Activated T-cell treated with anti-CD3 and anti-CD28 coated beads, Interleukin-2, amount 50 U/mL, for 72 hours (primary cell): ENCODE measurements at regions not wholly inside any gene's neighbourhood (a gene's known extent, or its start where the extent isn't known, plus 50 kb on each side); places are given as distances from the start of the nearest gene placed in this dataset.
"Not testable (repeated sequence)": the region's sequence is repeated elsewhere in the genome, so short reads cannot be mapped to it uniquely, and the experiment has no call there.

Source experiments
- ATAC-seq, 2 donors: fragments of 150-1000 bp; cut with Tn5 transposase; replicated peaks in 1 of 2; 2 replicates each; pipeline ENCODE4 v1.10.0; 2021; ENCODE audit warnings: moderate library complexity in 2 of 2, mild to moderate bottlenecking in 1 of 2
- DNase-seq, 2 donors: peaks; one replicate each; pipeline ENCODE4 v3.0.0; 2021 to 2022; ENCODE audit warnings: mixed read lengths in 1 of 2
- H3K27ac Mint-ChIP-seq: one replicate; pipeline ENCODE4 v1.8.0; 2022; ENCODE audit warnings: mild to moderate bottlenecking, moderate library complexity, mixed read lengths
- H3K27me3 Mint-ChIP-seq: one replicate; pipeline ENCODE4 v1.8.0; 2022; ENCODE audit warnings: low read depth, mixed read lengths
- H3K36me3 Mint-ChIP-seq, 2 donors: one replicate each; pipeline ENCODE4 v1.8.0; 2022; ENCODE audit warnings: mixed read lengths in 2 of 2, mild to moderate bottlenecking in 1 of 2; ENCODE audit not compliant: insufficient read depth in 2 of 2
- H3K4me1 Mint-ChIP-seq: one replicate; pipeline ENCODE4 v1.8.0; 2022; ENCODE audit warnings: low read depth, mixed read lengths
- H3K4me3 Mint-ChIP-seq, 2 donors: one replicate each; pipeline ENCODE4 v1.8.0; 2022; ENCODE audit warnings: mild to moderate bottlenecking in 2 of 2, mixed read lengths in 2 of 2, moderate library complexity in 2 of 2
- H3K9me3 Mint-ChIP-seq, 2 donors: one replicate each; pipeline ENCODE4 v1.8.0; 2022; ENCODE audit warnings: mixed read lengths in 2 of 2

DNA sequence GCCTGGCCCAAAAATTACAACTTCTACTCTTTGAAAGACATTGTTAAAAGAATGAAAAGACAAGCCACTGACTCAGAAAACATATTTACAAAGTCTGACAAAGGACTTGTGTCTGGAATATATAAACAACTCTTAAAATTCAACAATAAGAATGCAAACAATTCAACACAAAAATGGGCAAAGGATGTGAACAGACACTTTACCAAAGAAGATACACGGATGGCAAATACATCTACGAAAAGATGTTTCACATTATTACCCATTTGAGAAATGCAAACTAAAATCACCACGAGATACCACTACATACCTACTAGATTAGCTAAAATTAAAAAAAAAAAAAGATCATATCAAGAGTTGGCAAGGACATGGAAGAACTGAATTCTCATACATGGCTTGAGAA lies 80.8 kb upstream of the METRNL start:
- Mint-ChIP-seq H3K4me3 (no peak overlapping the region), H3K9me3 (peaks cover 2 to 3% of the 10 kb centered on the region in 2 donors), H3K4me1 (no peaks in the 10 kb centered on the region), H3K36me3 (peaks cover 4 to 12% of the 10 kb centered on the region in 2 donors), H3K27me3 (no peaks in the 10 kb centered on the region), H3K27ac (no peak overlapping the region)
- DNase-seq: no peak
- no peak for ATAC-seq

GRCh38 chr17:83000738-83001137 lies 78.7 kb upstream of the METRNL start:
- H3K36me3 Mint-ChIP-seq: peaks cover 4 to 9% of the 10 kb centered on the region in 2 donors
- no peak overlapping the region for H3K27ac Mint-ChIP-seq
- peaks cover 2 to 3% of the 10 kb centered on the region in 2 donors for H3K9me3 Mint-ChIP-seq
- no peak for ATAC-seq
- H3K27me3 Mint-ChIP-seq: no peaks in the 10 kb centered on the region
- DNase-seq: no peak
- H3K4me1 Mint-ChIP-seq: no peaks in the 10 kb centered on the region
- no peak overlapping the region for H3K4me3 Mint-ChIP-seq

DNA sequence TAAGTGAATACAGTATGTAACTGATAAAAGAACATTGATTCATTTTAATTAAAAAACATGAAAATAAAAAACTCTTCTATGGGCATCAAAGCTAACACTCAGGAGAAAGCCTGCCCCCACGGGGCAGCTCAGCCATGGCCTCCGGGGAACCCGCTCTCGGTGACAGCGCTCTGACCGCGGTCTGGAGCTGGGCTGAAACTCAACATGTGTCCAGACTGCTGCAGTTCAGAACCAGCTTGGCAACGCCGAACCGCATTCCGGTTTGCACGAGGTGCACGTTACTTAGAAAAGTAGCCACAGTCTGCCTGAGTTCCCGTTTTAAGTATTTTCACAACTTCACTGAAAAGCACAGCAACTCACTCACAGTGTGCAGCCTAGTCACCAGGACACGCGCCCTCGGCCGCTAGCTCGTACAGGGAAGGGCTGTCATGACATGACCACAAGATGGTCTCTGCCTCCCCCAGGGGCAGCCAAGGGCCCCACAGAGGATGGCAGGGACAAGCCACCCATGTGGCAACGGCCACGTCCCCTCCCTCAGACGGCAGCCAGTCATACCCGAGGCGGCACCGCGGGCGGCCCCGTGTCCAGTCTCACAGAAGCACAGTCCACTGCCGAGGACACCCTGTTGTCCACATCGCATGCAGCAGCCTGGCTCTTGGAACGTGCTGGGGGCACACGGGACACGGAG lies 77.1 kb upstream of the METRNL start:
- no peak overlapping the region for H3K27ac Mint-ChIP-seq
- H3K27me3 Mint-ChIP-seq: no peaks in the 10 kb centered on the region
- H3K4me3 Mint-ChIP-seq: no peak overlapping the region
- no peaks in the 10 kb centered on the region for H3K4me1 Mint-ChIP-seq
- H3K36me3 Mint-ChIP-seq: peaks cover 4 to 7% of the 10 kb centered on the region in 2 donors
- DNase-seq: no peak
- peaks cover 2 to 3% of the 10 kb centered on the region in 2 donors for H3K9me3 Mint-ChIP-seq
- ATAC-seq: no peak

- Mint-ChIP-seq H3K4me1 (no peaks in the 10 kb centered on the region), H3K36me3 (peaks cover 2% of the 10 kb centered on the region in 2 donors), H3K27ac (no peak overlapping the region), H3K27me3 (no peaks in the 10 kb centered on the region), H3K9me3 (no peaks in the 10 kb centered on the region), H3K4me3 (no peak overlapping the region)
- no peak for DNase-seq
- ATAC-seq: no peak
These were observed 74.5 kb upstream of the METRNL start for GRCh38 chr17:83004791-83005380.

GRCh38 chr17:83005639-83006038 lies 73.8 kb upstream of the METRNL start:
- H3K4me3 Mint-ChIP-seq: no peak overlapping the region
- H3K9me3 Mint-ChIP-seq: no peaks in the 10 kb centered on the region
- no peaks in the 10 kb centered on the region for H3K4me1 Mint-ChIP-seq
- H3K36me3 Mint-ChIP-seq: peaks cover 2% of the 10 kb centered on the region in 2 donors
- H3K27ac Mint-ChIP-seq: no peak overlapping the region
- ATAC-seq: no peak
- no peaks in the 10 kb centered on the region for H3K27me3 Mint-ChIP-seq
- no peak for DNase-seq

DNA sequence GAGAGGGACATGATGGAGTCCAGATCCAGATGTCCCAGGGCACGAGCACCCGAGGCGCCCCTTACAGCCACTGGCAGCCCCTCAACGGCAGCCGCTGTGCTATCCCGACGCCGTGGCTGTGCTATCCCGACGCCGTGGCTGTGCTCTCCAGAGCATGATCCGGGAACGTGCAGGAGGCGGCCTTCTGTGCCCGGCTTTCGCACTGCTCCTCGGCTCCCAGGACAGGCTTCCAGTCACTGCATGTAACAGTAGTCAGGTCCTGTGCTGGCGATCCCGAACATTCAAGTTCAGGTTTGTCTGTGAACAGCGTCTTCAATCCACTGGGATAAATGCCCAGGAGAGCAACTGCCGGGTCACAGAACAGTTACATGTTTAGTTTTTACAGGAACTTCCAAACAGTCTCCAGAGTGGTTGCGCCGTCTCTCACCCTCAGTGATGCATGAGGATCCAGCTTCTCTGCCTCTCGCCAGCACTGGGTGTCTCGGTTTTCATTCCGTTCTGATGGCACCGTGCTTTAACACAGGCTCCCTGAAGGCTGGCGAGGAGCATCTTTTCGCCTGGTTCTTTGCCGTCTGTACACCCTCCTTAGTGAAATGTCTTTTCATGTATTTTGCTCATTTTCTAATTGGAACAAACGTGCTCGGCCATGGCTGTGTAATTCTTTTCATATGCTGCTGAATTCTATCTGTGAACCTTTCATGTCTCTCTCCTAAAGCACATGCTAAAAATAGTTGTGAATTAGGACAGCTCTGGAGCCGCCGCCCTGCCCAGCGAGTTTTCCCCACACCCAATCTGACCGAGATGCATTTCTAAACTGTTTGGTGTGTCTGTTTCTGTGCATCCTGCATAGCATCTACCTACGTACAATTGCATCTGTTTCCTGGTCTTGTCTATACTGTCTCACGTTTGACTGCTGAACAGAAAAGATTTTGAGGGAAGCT lies 72.6 kb upstream of the METRNL start:
- Mint-ChIP-seq H3K27me3 (no peaks in the 10 kb centered on the region), H3K4me1 (no peaks in the 10 kb centered on the region), H3K9me3 (no peaks in the 10 kb centered on the region), H3K4me3 (no peak overlapping the region), H3K36me3 (no peaks in the 10 kb centered on the region), H3K27ac (no peak overlapping the region)
- no peak for DNase-seq
- no peak for ATAC-seq

- ATAC-seq: no peak
- H3K27ac Mint-ChIP-seq: no peak overlapping the region
- no peaks in the 10 kb centered on the region for H3K27me3 Mint-ChIP-seq
- no peaks in the 10 kb centered on the region for H3K9me3 Mint-ChIP-seq
- H3K4me3 Mint-ChIP-seq: no peak overlapping the region
- no peaks in the 10 kb centered on the region for H3K36me3 Mint-ChIP-seq
- DNase-seq: no peak
- H3K4me1 Mint-ChIP-seq: no peaks in the 10 kb centered on the region
These were observed 71.8 kb upstream of the METRNL start for GRCh38 chr17:83007504-83008185.

DNA sequence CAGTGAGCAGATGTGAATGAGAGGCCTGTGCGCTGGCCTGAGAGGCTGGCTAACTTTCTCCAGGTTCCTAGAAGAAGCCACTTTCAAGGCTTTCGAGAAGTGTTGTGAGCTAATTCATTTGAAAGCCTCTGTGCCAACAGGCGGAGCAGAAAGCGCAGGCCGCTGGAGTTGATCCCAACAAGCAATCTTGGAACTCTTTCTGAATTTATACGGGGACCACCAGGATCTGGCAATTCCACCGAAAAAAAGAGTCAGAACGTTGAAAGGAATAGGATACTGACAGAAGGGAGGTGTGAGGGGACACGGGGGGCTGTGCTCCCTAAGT lies 71.3 kb upstream of the METRNL start:
- H3K4me3 Mint-ChIP-seq: no peak overlapping the region
- H3K27me3 Mint-ChIP-seq: no peaks in the 10 kb centered on the region
- H3K27ac Mint-ChIP-seq: no peak overlapping the region
- ATAC-seq (no peak), DNase-seq (no peak)
- H3K4me1 Mint-ChIP-seq: no peaks in the 10 kb centered on the region
- H3K9me3 Mint-ChIP-seq: no peaks in the 10 kb centered on the region
- H3K36me3 Mint-ChIP-seq: no peaks in the 10 kb centered on the region

DNA sequence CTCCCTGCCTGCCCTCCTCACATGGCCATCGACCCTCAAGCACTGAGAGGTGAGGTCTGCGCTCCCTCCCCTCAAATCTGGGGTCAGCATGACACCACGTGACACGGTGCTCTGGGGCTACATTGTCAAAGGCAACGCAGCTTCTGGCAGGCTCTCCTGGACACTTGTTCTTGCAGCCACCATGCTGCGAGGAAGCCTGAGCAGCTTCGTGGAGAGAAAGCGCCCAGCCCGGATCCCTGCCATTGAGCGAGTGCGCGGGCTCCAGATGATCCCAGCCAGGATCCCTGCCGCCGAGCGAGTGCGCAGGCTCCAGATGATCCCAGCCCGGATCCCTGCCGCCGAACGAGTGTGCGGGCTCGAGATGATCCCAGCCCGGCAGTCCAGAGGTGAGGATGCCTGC lies 70.9 kb upstream of the METRNL start:
- H3K27ac Mint-ChIP-seq: no peak overlapping the region
- no peaks in the 10 kb centered on the region for H3K9me3 Mint-ChIP-seq
- H3K27me3 Mint-ChIP-seq: no peaks in the 10 kb centered on the region
- DNase-seq (no peak), ATAC-seq (no peak)
- no peaks in the 10 kb centered on the region for H3K36me3 Mint-ChIP-seq
- no peak overlapping the region for H3K4me3 Mint-ChIP-seq
- no peaks in the 10 kb centered on the region for H3K4me1 Mint-ChIP-seq

DNA sequence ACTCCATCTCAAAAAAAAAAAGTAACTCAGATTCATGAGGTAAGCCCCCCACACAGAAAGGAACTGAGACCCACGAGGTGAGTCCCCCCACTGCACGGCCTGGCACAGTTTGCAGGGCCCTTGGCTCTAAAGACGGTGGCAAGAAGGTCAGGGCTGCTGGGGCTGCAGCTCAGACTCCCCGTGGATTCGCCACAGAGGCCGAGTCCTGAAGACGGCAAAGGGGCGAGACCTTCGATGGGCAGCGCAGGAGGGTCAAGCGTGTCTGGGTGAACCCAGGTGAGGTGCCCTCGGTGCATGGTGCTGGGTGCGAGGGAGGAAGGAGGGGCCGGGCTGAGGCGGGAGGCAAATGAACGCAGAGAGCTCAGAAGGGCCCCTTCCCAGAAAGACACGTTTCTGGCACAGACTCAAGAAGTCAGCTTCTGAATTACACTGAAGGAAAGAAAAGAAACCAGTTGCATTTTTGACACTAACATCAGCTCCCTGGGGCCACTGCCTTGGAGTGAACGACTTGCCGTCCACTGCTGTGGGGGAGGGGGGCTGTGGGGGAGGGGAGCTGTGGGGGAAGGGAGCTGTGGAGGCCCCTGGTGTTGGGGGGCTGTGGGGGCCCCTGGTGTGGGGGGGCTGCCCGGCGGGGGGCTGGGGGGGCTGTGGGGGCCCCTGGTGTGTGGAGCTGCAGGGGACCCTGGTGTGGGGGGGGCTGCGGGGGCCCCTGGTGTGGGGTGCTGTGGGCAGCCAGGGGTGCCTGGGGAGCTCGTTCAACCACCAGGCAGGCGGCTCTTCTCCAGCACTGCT lies 69.8 kb upstream of the METRNL start:
- no peaks in the 10 kb centered on the region for H3K27me3 Mint-ChIP-seq
- no peaks in the 10 kb centered on the region for H3K4me1 Mint-ChIP-seq

DNA sequence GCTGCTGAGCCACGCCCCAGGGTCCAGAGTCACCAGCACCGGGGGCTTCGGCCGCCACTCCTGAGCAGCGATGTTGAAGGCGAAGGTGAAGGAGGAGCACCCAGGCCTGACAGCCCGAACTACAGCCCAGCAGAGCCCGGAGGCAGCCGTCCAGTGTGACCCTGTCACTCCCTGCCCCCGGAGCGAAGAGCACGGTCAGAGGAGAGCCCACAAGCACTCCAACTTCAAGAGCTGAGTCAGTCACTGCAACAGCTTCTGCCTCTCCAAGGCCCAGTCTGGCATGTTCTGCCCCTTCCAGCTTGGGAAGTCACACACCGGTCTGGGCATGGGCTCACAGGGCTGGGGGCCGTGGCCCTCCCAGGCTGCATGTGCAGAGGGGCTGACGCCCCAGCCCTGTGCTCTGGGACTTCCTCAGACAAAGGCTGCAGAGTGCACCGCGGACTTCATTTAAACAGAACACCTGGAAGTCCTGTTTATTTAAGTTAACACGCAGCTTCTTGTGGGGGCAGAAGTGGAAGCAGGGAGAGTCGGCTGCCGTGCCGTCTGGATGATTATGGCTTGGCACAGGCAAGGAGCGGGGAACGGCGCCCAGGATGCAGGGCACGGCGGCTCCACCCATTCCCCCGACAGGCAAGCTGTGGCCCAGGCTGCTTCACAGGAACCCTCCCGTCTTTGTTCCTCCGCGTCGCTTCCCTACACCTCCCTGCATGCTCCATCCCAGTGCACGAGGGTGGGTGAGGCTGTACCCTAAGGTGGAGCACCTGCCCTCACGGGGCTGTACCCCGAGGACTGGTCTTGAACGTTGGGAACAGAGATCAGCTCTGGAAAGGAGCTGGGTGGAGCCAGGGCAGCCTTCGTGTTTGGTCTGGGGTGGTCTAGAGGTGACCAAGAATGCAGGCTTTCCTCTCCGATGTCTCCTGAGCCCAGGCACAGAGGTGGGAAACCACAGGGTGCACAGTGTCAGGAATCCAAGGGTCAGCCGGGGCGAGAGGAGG lies 68.9 kb upstream of the METRNL start:
- ATAC-seq (no peak), DNase-seq (no peak)
- Mint-ChIP-seq H3K4me3 (no peak overlapping the region), H3K36me3 (no peaks in the 10 kb centered on the region), H3K27ac (no peak overlapping the region), H3K4me1 (no peaks in the 10 kb centered on the region), H3K27me3 (no peaks in the 10 kb centered on the region), H3K9me3 (no peaks in the 10 kb centered on the region)

More for the DNA sequence above, 69.8 kb upstream of the METRNL start:
- no peak for DNase-seq
- ATAC-seq: no peak
- H3K4me3 Mint-ChIP-seq: no peak overlapping the region
- H3K27ac Mint-ChIP-seq: no peak overlapping the region
- H3K9me3 Mint-ChIP-seq: no peaks in the 10 kb centered on the region
- no peaks in the 10 kb centered on the region for H3K36me3 Mint-ChIP-seq

- not testable (repeated sequence) for H3K27ac Mint-ChIP-seq, H3K9me3 Mint-ChIP-seq, H3K27me3 Mint-ChIP-seq, ATAC-seq, DNase-seq, H3K4me3 Mint-ChIP-seq, H3K36me3 Mint-ChIP-seq, H3K4me1 Mint-ChIP-seq
These were observed 67.7 kb upstream of the METRNL start for GRCh38 chr17:83011676-83012075.
